Adrenal gland (tissue), 9 donors: ENCODE measurements at regions not wholly inside any gene's neighbourhood (a gene's known extent, or its start where the extent isn't known, plus 50 kb on each side); places are given as distances from the start of the nearest gene placed in this dataset.

Source experiments
- DNase-seq, 7 donors: peaks; one replicate each; pipeline ENCODE4 v3.0.0-alpha.2; 2019 to 2020
- H3K27ac ChIP-seq, 5 donors: fragments of 200-600 bp; sonication (generic) in 4 of 5; 1 replicate in 3 of 5; 2 replicates in 2 of 5; pipeline versions ENCODE4 v1.5.1 to v1.8.0; 2016 to 2020; ENCODE audit warnings: mild to moderate bottlenecking in 1 of 5
- H3K27me3 ChIP-seq: fragments of 200-600 bp; 2 replicates; pipeline ENCODE4 v1.8.0; 2021
- H3K36me3 ChIP-seq, 2 donors: fragments of 200-600 bp; replicated peaks in 1 of 2; 1 replicate in 1 of 2; 2 replicates in 1 of 2; pipeline versions ENCODE4 v1.5.1 to v1.8.0; 2018 to 2022
- H3K4me1 ChIP-seq, 2 donors: fragments of 200-600 bp; replicated peaks in 1 of 2; 1 replicate in 1 of 2; 2 replicates in 1 of 2; pipeline versions ENCODE4 v1.5.1 to v1.8.0; 2018 to 2021
- H3K4me3 ChIP-seq, 4 donors: fragments of 200-600 bp; sonication (generic) in 3 of 4; one replicate each; pipeline ENCODE4 v1.5.1; 2016 to 2018
- H3K9me3 ChIP-seq, 3 donors: fragments of 200-600 bp; sonication (generic) in 1 of 3; replicated peaks in 1 of 3; 1 replicate in 2 of 3; 2 replicates in 1 of 3; pipeline versions ENCODE4 v1.5.1 to v1.8.0; 2016 to 2021
- CTCF ChIP-seq, 6 experiments: fragments of 450-650 bp in 4 of 6; fragments of 200-600 bp in 2 of 6; sonication (generic) in 1 of 6; IDR thresholded peaks; 1 replicate in 5 of 6; 2 replicates in 1 of 6; pipeline versions ENCODE4 v1.5.1 to v1.8.0; 2016 to 2021; ENCODE audit warnings: antibody characterized with exemption in 6 of 6, mild to moderate bottlenecking in 2 of 6, moderate library complexity in 1 of 6
- POLR2A ChIP-seq, 2 donors: fragments of 450-650 bp; IDR thresholded peaks; one replicate each; pipeline ENCODE4 v1.6.1; 2017; ENCODE audit warnings: antibody characterized with exemption in 2 of 2, mild to moderate bottlenecking in 2 of 2, moderate library complexity in 1 of 2
- WGBS, 4 donors: extraction: QIAGEN DNeasy Blood & Tissue Kit in 2 of 4; methylation state at CpG; one replicate each; pipeline versions ENCODE4 v1.1.5 to v1.1.7; 2013 to 2017; 5-methylcytosine and 5-hydroxymethylcytosine counted together
- intact Hi-C, 2 donors: fragments of 100-400 bp; cut with DNase I; formaldehyde crosslinking; loops; one replicate each; pipeline versions ENCODE4 v1.14.1 to v1.15.0; 2022 to 2023
- donor health status: healthy with polysubstance abuse.
- donor health status: Bipolar disorder and iron deficiency.
- donor health status: DM: yes; HTN: yes; CAD: no.
- donor health status: DM: no; HTN: no; CAD: no.
- donor health status: DM: no; HTN: no; CAD: no.

DNA sequence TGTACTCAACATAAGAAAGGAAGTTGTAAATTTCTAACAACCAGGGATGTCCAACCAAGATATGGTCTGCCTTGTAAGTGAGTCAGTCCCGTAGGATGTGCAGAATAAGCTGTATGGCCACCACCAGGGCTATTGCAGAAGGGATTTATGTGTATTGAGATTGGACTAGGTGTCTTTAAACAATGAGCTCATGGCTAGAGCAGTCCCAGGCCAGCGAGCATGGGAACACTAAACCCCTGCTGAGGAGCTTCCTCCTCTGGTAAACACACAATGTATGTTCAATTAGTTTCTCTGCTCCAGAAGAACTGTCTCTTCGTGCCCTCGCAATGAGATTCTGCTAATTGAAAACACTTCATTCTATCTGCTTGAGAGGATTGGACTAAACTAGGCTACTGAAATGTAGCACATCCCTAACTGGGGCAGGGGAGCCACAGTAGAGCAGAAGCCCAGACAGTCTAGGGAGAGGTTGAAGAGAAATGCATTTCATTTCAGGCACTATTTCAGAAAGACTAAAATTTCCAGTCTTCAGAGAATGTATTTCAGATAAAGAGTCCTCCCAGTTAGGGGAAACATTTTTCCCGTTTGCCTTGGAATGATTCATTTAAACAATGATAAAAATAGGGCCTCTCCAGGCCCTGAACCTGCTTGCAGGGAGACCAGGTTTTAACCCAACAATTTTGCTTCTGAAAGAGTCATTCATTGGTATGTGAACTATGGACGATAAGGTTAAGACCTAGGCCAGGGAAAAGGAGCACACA, 154.7 kb downstream of the FAM114A2 start:
- Histone ChIP-seq H3K9me3 (no peaks in the 10 kb centered on the region), H3K4me3 (no peak overlapping the region), H3K4me1 (no peaks in the 10 kb centered on the region), H3K27me3 (no peaks in the 10 kb centered on the region), H3K27ac (no peak overlapping the region), H3K36me3 (no peaks in the 10 kb centered on the region)
- WGBS, 4 donors, result 66 to 78% (median 73%) methylated on average over 6 of the region's 6 CpGs
- TF ChIP-seq CTCF (IDR thresholded peaks at IDR 0.05), result no peak
- TF ChIP-seq POLR2A (IDR thresholded peaks at IDR 0.05), result no peak
- intact Hi-C loops, result no loop called here
- no peak for DNase-seq

- Histone ChIP-seq H3K27me3 (no peaks in the 10 kb centered on the region), H3K27ac (no peak overlapping the region), H3K9me3 (no peaks in the 10 kb centered on the region), H3K36me3 (no peaks in the 10 kb centered on the region), H3K4me3 (no peak overlapping the region), H3K4me1 (no peaks in the 10 kb centered on the region)
- DNase-seq, result no peak
- TF ChIP-seq POLR2A (IDR thresholded peaks at IDR 0.05), result no peak
- TF ChIP-seq CTCF (IDR thresholded peaks at IDR 0.05), result no peak
- intact Hi-C loops, result no loop called here
- 62 to 84% (median 72%) methylated on average over 1 of the region's 1 CpG for WGBS, 4 donors
Observed at GRCh38 chr5:153881687-153882086, 157.0 kb downstream of the FAM114A2 start.

GRCh38 chr5:153880106-153880505, 158.6 kb downstream of the FAM114A2 start:
- TF ChIP-seq CTCF (IDR thresholded peaks at IDR 0.05) (no peak), POLR2A (IDR thresholded peaks at IDR 0.05) (no peak)
- no peaks in the 10 kb centered on the region for H3K36me3 ChIP-seq
- no peaks in the 10 kb centered on the region for H3K27me3 ChIP-seq
- H3K4me3 ChIP-seq, result no peak overlapping the region
- intact Hi-C loops, result no loop called here
- H3K4me1 ChIP-seq, result no peaks in the 10 kb centered on the region
- H3K9me3 ChIP-seq, result no peaks in the 10 kb centered on the region
- H3K27ac ChIP-seq, result no peak overlapping the region
- 18 to 33% (median 24%) methylated on average over 1 of the region's 1 CpG for WGBS, 4 donors
- DNase-seq, result no peak

GRCh38 chr5:153879596-153879995, 159.1 kb downstream of the FAM114A2 start:
- intact Hi-C loops, result no loop called here
- TF ChIP-seq POLR2A (IDR thresholded peaks at IDR 0.05), result no peak
- no peak for TF ChIP-seq CTCF (IDR thresholded peaks at IDR 0.05)
- H3K27me3 ChIP-seq, result no peaks in the 10 kb centered on the region
- no peaks in the 10 kb centered on the region for H3K4me1 ChIP-seq
- no peaks in the 10 kb centered on the region for H3K36me3 ChIP-seq
- H3K4me3 ChIP-seq, result no peak overlapping the region
- H3K9me3 ChIP-seq, result no peaks in the 10 kb centered on the region
- DNase-seq, result no peak
- no peak overlapping the region for H3K27ac ChIP-seq
